MCF 10A (cell line): ENCODE measurements at regions not wholly inside any gene's neighbourhood (a gene's known extent, or its start where the extent isn't known, plus 50 kb on each side); places are given as distances from the start of the nearest gene placed in this dataset.

Experiments used
- BruUV-seq: library from RNA; stranded (reverse); fragments of 400-500 nt; replicated peaks from 2 replicates; lab custom pipeline; 2021; lab: Mats Ljungman, UMichigan
- CTCF ChIA-PET: fragments of 300-600 bp; sonication (Branson Sonifier 250); formaldehyde crosslinking; extraction: SDS; loops from one replicate; lab custom pipeline; 2021; ENCODE audit warnings: antibody characterized with exemption, inconsistent platforms; lab: Yijun Ruan, JAX
- POLR2A ChIA-PET: fragments of 300-600, 350-650 bp; sonication (Branson Sonifier 250); formaldehyde crosslinking; extraction: SDS; loops from one replicate; lab custom pipeline; 2020; ENCODE audit warnings: antibody characterized with exemption, inconsistent platforms; lab: Yijun Ruan, JAX
- DNase-seq: peaks from one replicate; pipeline ENCODE4 v3.0.0-alpha.2; 2018; ENCODE audit not compliant: unreplicated experiment
- H3K27ac Mint-ChIP-seq: one replicate; pipeline ENCODE4 v1.8.0; 2022; ENCODE audit warnings: mild to moderate bottlenecking, low read depth, mixed read lengths; ENCODE audit not compliant: unreplicated experiment
- H3K27me3 Mint-ChIP-seq: one replicate; pipeline ENCODE4 v1.8.0; 2022; ENCODE audit warnings: mixed read lengths; ENCODE audit not compliant: insufficient read depth, unreplicated experiment
- H3K36me3 Mint-ChIP-seq: one replicate; pipeline ENCODE4 v1.8.0; 2022; ENCODE audit warnings: mild to moderate bottlenecking, moderate library complexity, mixed read lengths; ENCODE audit not compliant: insufficient read depth, unreplicated experiment
- H3K4me1 Mint-ChIP-seq: one replicate; pipeline ENCODE4 v1.8.0; 2022; ENCODE audit warnings: mixed read lengths; ENCODE audit not compliant: insufficient read depth, unreplicated experiment
- H3K4me3 Mint-ChIP-seq: one replicate; pipeline ENCODE4 v1.8.0; 2022; ENCODE audit warnings: mild to moderate bottlenecking, moderate library complexity, mixed read lengths; ENCODE audit not compliant: unreplicated experiment
- H3K9me3 Mint-ChIP-seq: one replicate; pipeline ENCODE4 v1.8.0; 2022; ENCODE audit warnings: mixed read lengths; ENCODE audit not compliant: unreplicated experiment
- intact Hi-C: fragments of 100-400 bp; cut with micrococcal nuclease; formaldehyde crosslinking; loops from 2 replicates; pipeline ENCODE4 v1.14.1; 2022
- TF ChIP-seq, protein P1 (sequence below): fragments of 200-600 bp; IDR thresholded peaks from one replicate; pipeline ENCODE4 v1.8.0; 2022; ENCODE audit warnings: antibody characterized with exemption, mild to moderate bottlenecking; ENCODE audit not compliant: unreplicated experiment

DNA sequence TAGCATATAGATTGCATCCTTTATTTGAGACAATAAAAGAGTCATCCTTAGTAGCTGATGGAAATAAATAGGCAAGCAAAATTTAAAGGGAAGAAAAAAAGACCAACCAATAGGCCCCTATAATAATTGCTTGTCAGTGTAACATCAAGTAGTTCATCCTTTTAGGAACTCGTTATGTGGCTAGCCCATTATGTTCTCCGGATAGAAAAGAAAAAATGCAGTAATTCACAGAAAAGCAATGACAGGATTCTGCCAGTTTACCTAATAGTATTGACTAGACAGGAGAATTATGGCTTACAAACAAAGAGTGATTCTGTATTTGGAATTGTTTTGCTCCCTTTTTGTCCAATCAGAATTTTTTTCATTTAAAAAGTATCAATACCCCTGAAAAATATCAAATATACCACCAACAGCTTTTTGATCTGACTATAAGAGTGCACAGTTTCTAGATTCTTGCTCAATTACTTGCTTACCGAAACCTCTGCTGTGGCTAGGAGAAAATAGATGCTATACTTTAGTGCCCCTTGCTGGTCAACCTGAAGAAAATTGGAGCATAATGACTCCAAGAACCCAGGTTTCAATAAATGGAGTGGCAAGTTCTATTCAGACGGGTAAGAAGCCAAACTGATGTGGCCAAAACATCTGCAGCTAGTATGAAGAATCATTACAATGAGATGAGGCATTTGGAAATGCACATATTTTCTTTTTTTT, 91.5 kb upstream of the SASH1 start:
- H3K27ac Mint-ChIP-seq = no peak overlapping the region
- no peak overlapping the region for H3K4me3 Mint-ChIP-seq
- CTCF ChIA-PET = interaction anchor here (0.6 to 16.4 kb wide), 34 partner anchors 8 to 1589 kb away, joined by 3 to 258 read pairs (median 4); no protein-coding TSS in a partner anchor
- no peaks in the 10 kb centered on the region for H3K36me3 Mint-ChIP-seq
- H3K4me1 Mint-ChIP-seq = peaks cover 6% of the 10 kb centered on the region
- no peaks in the 10 kb centered on the region for H3K27me3 Mint-ChIP-seq
- no peaks in the 10 kb centered on the region for H3K9me3 Mint-ChIP-seq
- BruUV-seq = no TSS peak
- POLR2A ChIA-PET = interaction anchor here (0.6 to 3.7 kb wide), 14 partner anchors 13 to 1345 kb away, joined by 3 to 22 read pairs (median 4); no protein-coding TSS in a partner anchor
- TF ChIP-seq, protein P1, sequence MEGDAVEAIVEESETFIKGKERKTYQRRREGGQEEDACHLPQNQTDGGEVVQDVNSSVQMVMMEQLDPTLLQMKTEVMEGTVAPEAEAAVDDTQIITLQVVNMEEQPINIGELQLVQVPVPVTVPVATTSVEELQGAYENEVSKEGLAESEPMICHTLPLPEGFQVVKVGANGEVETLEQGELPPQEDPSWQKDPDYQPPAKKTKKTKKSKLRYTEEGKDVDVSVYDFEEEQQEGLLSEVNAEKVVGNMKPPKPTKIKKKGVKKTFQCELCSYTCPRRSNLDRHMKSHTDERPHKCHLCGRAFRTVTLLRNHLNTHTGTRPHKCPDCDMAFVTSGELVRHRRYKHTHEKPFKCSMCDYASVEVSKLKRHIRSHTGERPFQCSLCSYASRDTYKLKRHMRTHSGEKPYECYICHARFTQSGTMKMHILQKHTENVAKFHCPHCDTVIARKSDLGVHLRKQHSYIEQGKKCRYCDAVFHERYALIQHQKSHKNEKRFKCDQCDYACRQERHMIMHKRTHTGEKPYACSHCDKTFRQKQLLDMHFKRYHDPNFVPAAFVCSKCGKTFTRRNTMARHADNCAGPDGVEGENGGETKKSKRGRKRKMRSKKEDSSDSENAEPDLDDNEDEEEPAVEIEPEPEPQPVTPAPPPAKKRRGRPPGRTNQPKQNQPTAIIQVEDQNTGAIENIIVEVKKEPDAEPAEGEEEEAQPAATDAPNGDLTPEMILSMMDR = peak; percentile 63
- intact Hi-C loops = loop anchor here (1.0 to 2.0 kb wide), 4 partner anchors 74 to 860 kb away; no protein-coding TSS in a partner anchor
- DNase-seq = peak; percentile 66

DNA sequence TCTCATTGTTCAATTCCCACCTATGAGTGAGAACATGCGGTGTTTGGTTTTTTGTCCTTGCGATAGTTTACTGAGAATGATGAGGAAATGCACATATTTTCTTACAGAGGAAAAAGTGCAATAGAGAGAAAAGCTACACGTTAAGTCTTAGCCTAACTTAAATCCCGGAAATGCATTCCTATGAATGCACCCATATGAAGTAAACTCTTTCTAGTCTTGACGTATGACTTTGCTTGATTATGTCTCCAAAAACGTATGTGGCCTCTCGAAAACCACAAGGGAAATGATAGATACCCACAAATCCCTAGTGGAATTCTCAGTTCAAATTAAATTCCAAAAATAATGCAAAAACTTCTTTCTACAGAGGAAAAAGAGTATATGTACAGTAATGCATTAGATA, 90.7 kb upstream of the SASH1 start:
- H3K4me3 Mint-ChIP-seq = no peak overlapping the region
- intact Hi-C loops = loop anchor here (1.0 to 2.0 kb wide), 4 partner anchors 75 to 861 kb away; no protein-coding TSS in a partner anchor
- CTCF ChIA-PET = interaction anchor here (0.6 to 16.4 kb wide), 23 partner anchors 8 to 750 kb away, joined by 3 to 258 read pairs (median 5); no protein-coding TSS in a partner anchor

DNA sequence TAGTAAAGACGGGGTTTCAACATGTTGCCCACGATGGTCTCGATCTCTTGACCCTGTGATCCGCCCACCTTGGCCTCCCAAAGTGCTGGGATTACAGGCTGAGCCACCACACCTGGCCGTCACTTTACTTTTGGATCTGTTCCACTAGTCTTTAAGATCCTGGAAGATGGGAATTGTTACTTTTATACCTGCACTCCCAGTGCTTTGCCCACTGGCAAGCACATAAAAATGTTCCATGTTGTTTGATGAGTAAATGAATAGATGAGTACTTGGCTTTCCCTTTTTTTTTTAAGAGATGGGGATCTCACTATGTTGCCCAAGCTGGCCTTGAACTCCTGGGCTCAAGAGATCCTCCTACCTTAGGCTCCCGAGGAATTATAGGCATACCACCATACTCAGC, 84.8 kb upstream of the SASH1 start:
- TF ChIP-seq, protein P1 = no peak
- H3K36me3 Mint-ChIP-seq = no peaks in the 10 kb centered on the region
- H3K4me1 Mint-ChIP-seq = peaks cover 5% of the 10 kb centered on the region
- H3K27me3 Mint-ChIP-seq = no peaks in the 10 kb centered on the region
- ChIA-PET CTCF (interaction anchor here (0.7 to 16.4 kb wide), 4 partner anchors 11 to 206 kb away, joined by 3 to 258 read pairs (median 10); no protein-coding TSS in a partner anchor), POLR2A (interaction anchor here (1.0 kb wide), 1 partner anchor 81 kb away, joined by 3 read pairs; no protein-coding TSS in a partner anchor)
- no peaks in the 10 kb centered on the region for H3K9me3 Mint-ChIP-seq
- intact Hi-C loops = no loop called here
- BruUV-seq = no TSS peak
- no peak for DNase-seq
- no peak overlapping the region for H3K4me3 Mint-ChIP-seq
- H3K27ac Mint-ChIP-seq = no peak overlapping the region

More for the DNA sequence above, 90.7 kb upstream of the SASH1 start:
- Mint-ChIP-seq H3K36me3 (no peaks in the 10 kb centered on the region), H3K27ac (no peak overlapping the region), H3K27me3 (no peaks in the 10 kb centered on the region), H3K4me1 (peaks cover 6% of the 10 kb centered on the region), H3K9me3 (no peaks in the 10 kb centered on the region)
- TF ChIP-seq, protein P1 = no peak
- no TSS peak for BruUV-seq
- no peak for DNase-seq
- POLR2A ChIA-PET = interaction anchor here (0.6 to 3.7 kb wide), 6 partner anchors 60 to 1345 kb away, joined by 3 to 22 read pairs (median 4); no protein-coding TSS in a partner anchor

DNA sequence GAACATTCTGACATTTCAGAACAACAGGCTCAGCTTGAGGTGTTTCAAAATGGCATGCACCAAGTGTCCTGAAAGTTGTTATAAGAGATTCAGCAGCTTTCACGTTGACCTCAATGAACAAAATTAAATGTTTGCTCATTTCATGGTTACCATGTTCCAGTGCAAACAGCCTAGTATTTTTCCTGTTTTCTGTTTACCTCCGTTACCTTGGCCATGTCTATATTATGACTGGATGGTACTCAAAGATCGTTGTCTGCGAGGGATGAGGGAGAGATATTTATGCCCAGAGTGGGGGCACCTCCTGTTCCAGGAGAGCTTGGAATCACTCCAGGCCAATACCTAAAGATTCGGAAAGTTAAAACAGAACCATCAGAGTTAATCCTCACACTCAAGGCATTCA, 83.8 kb upstream of the SASH1 start:
- ChIA-PET POLR2A (interaction anchor here (1.2 kb wide), 1 partner anchor 17 kb away, joined by 3 read pairs; no protein-coding TSS in a partner anchor), CTCF (interaction anchor here (0.6 to 16.4 kb wide), 5 partner anchors 8 to 82 kb away, joined by 3 to 258 read pairs (median 10); no protein-coding TSS in a partner anchor)
- TF ChIP-seq, protein P1 = no peak
- H3K27ac Mint-ChIP-seq = no peak overlapping the region
- no peak for DNase-seq
- BruUV-seq = no TSS peak
- H3K9me3 Mint-ChIP-seq = no peaks in the 10 kb centered on the region
- peaks cover 8% of the 10 kb centered on the region for H3K4me1 Mint-ChIP-seq
- no peaks in the 10 kb centered on the region for H3K36me3 Mint-ChIP-seq
- intact Hi-C loops = no loop called here
- H3K27me3 Mint-ChIP-seq = no peaks in the 10 kb centered on the region
- no peak overlapping the region for H3K4me3 Mint-ChIP-seq
